Endothelial cell of umbilical vein (primary cell): ENCODE measurements at regions not wholly inside any gene's neighbourhood (a gene's known extent, or its start where the extent isn't known, plus 50 kb on each side); places are given as distances from the start of the nearest gene placed in this dataset.

Source experiments
- BruUV-seq: library from RNA; stranded (reverse); fragments of 400-500 nt; replicated peaks from 2 replicates; lab custom pipeline; 2021; lab: Mats Ljungman, UMichigan
- CTCF ChIA-PET: fragments of 300-600, 350-600 bp; sonication (Branson Sonifier 250); formaldehyde crosslinking; loops from one replicate; lab custom pipeline; 2021; ENCODE audit warnings: antibody characterized with exemption, inconsistent platforms; lab: Charles Lee
- POLR2A ChIA-PET: fragments of 300-600, 350-600 bp; sonication (Branson Sonifier 250); formaldehyde crosslinking; loops from one replicate; lab custom pipeline; 2021; ENCODE audit warnings: antibody characterized with exemption, inconsistent platforms; lab: Charles Lee
- DNase-seq: peaks from one replicate; pipeline ENCODE4 v3.0.0-alpha.2; 2011; ENCODE audit warnings: low read depth, low spot score
- FAIRE-seq: peaks from 2 replicates; lab custom pipeline; 2011; peaks lifted over from hg19 to GRCh38; lab: Jason Lieb, UNC
- H2AFZ ChIP-seq: 2 replicates; pipeline ENCODE4 v1.6.0; 2012; ENCODE audit warnings: low read depth, low read length, control low read depth, inconsistent platforms
- H3K27ac ChIP-seq: 2 replicates; pipeline ENCODE4 v1.5.1; 2011; ENCODE audit warnings: low read depth, mild to moderate bottlenecking, control low read depth, low read length, moderate library complexity; ENCODE audit not compliant: insufficient read depth
- H3K27me3 ChIP-seq, 2 experiments: 2 replicates each; pipeline versions ENCODE4 v1.6.0 to v1.6.1; 2011; ENCODE audit warnings: low read length in 2 of 2, mixed read lengths in 1 of 2; ENCODE audit not compliant: control insufficient read depth in 2 of 2, insufficient read depth in 2 of 2
- H3K36me3 ChIP-seq, 2 experiments: 2 replicates in 1 of 2; 3 replicates in 1 of 2; pipeline ENCODE4 v1.5.1; 2011; ENCODE audit warnings: low read length in 2 of 2, mild to moderate bottlenecking in 1 of 2, moderate library complexity in 1 of 2; ENCODE audit not compliant: control insufficient read depth in 2 of 2, insufficient read depth in 2 of 2; ENCODE audit errors: extremely low read depth in 1 of 2
- H3K4me1 ChIP-seq: 3 replicates; pipeline ENCODE4 v1.5.1; 2011; ENCODE audit warnings: mild to moderate bottlenecking, low read length; ENCODE audit not compliant: control insufficient read depth, insufficient read depth; ENCODE audit errors: extremely low read depth
- H3K4me2 ChIP-seq: 2 replicates; pipeline ENCODE4 v1.6.1; 2011; ENCODE audit warnings: low read length, control low read depth, mixed read lengths; ENCODE audit not compliant: insufficient read depth
- H3K4me3 ChIP-seq, 3 experiments: fragments of 200-600 bp in 1 of 3; sonication (generic), shearing (Covaris generic) in 1 of 3; replicated peaks in 1 of 3; 2 replicates each; pipeline ENCODE4 v1.5.1; 2011 to 2016; ENCODE audit warnings: control low read depth in 3 of 3, low read length in 3 of 3, mild to moderate bottlenecking in 2 of 3, inconsistent platforms in 1 of 3, low read depth in 1 of 3, moderate library complexity in 1 of 3; ENCODE audit not compliant: insufficient read depth in 1 of 3
- H3K79me2 ChIP-seq: 2 replicates; pipeline ENCODE4 v1.6.0; 2012; ENCODE audit warnings: low read length, inconsistent platforms; ENCODE audit not compliant: control insufficient read depth, insufficient read depth
- H3K9ac ChIP-seq: replicated peaks from 2 replicates; pipeline ENCODE3; 2011; ENCODE audit warnings: low read length, control low read depth; ENCODE audit not compliant: insufficient read depth; ENCODE audit errors: extremely low read depth
- H3K9me1 ChIP-seq: replicated peaks from 3 replicates; pipeline ENCODE4 v1.6.0; 2011; ENCODE audit warnings: mild to moderate bottlenecking, low read length; ENCODE audit not compliant: control insufficient read depth, insufficient read depth; ENCODE audit errors: extremely low read depth
- H3K9me3 ChIP-seq: replicated peaks from 2 replicates; pipeline ENCODE4 v1.5.1; 2012; ENCODE audit warnings: low read length, inconsistent platforms; ENCODE audit not compliant: control insufficient read depth, insufficient read depth
- H4K20me1 ChIP-seq: replicated peaks from 2 replicates; pipeline ENCODE3; 2011; ENCODE audit warnings: mild to moderate bottlenecking, low read length; ENCODE audit not compliant: control insufficient read depth, insufficient read depth; ENCODE audit errors: extremely low read depth
- CTCF ChIP-seq, 2 donors: IDR thresholded peaks; 1 replicate in 1 of 2; 2 replicates in 1 of 2; pipeline ENCODE4 v1.5.1; 2011; ENCODE audit warnings: low read length in 2 of 2, mild to moderate bottlenecking in 2 of 2, moderate library complexity in 2 of 2, control low read depth in 1 of 2, inconsistent platforms in 1 of 2, low read depth in 1 of 2; ENCODE audit not compliant: insufficient read depth in 1 of 2; ENCODE audit errors: extremely low read depth in 1 of 2
- EZH2 ChIP-seq: IDR thresholded peaks from 2 replicates; pipeline ENCODE4 v1.6.1; 2012; ENCODE audit warnings: borderline replicate concordance, low read depth, mild to moderate bottlenecking, moderate library complexity, low read length, inconsistent platforms; ENCODE audit not compliant: severe bottlenecking
- FOS ChIP-seq: IDR thresholded peaks from 2 replicates; pipeline ENCODE4 v1.6.1; 2011; ENCODE audit warnings: mild to moderate bottlenecking, low read length, moderate library complexity, borderline replicate concordance; ENCODE audit not compliant: insufficient read depth
- GATA2 ChIP-seq: IDR thresholded peaks from 2 replicates; pipeline ENCODE4 v1.7.0; 2011; ENCODE audit warnings: low read depth, mild to moderate bottlenecking, moderate library complexity, mixed read lengths, low read length; ENCODE audit not compliant: insufficient read length, insufficient read depth
- JUN ChIP-seq: IDR thresholded peaks from 2 replicates; pipeline ENCODE4 v1.6.1; 2011; ENCODE audit warnings: borderline replicate concordance, low read depth; ENCODE audit not compliant: insufficient read length, insufficient read depth
- MAX ChIP-seq: IDR thresholded peaks from 2 replicates; pipeline ENCODE4 v1.6.1; 2011; ENCODE audit not compliant: insufficient read depth, insufficient read length
- MYC ChIP-seq: IDR thresholded peaks from one replicate; pipeline ENCODE4 v1.6.1; 2011; ENCODE audit warnings: mild to moderate bottlenecking, low read depth, low read length
- POLR2A ChIP-seq: IDR thresholded peaks from 2 replicates; pipeline ENCODE4 v1.6.1; 2012; ENCODE audit warnings: low read depth, mild to moderate bottlenecking, control low read depth, low read length
- POLR2AphosphoS5 ChIP-seq: IDR thresholded peaks from 2 replicates; pipeline ENCODE4 v1.6.1; 2012; ENCODE audit warnings: low read depth, mild to moderate bottlenecking, control low read depth, low read length, moderate library complexity; ENCODE audit not compliant: insufficient read depth
- dilution Hi-C: fragments of 300-500 bp; cut with MboI; formaldehyde crosslinking; loops from one replicate; pipeline ENCODE4 v1.15.0; 2019; ENCODE audit warnings: low sequenced_read_pairs; ENCODE audit not compliant: extremely low pct_ligation_motif_present
- intact Hi-C: fragments of 100-400 bp; cut with micrococcal nuclease; formaldehyde crosslinking; loops from one replicate; pipeline ENCODE4 v1.10.0; 2022

GRCh38 chr13:109985871-109986450 lies 199.6 kb upstream of the IRS2 start:
- dilution Hi-C loops, result no loop called here
- no peak overlapping the region for H2AFZ ChIP-seq
- POLR2A ChIA-PET, result no interaction called here
- FAIRE-seq, result no peak
- H3K9ac ChIP-seq, result no peak overlapping the region
- H3K4me3 ChIP-seq, result no peak overlapping the region
- intact Hi-C loops, result no loop called here
- CTCF ChIA-PET, result interaction anchor here (0.7 to 1.4 kb wide), 2 partner anchors 9 to 10 kb away, joined by 3 read pairs; no protein-coding TSS in a partner anchor
- H4K20me1 ChIP-seq, result no peaks in the 10 kb centered on the region
- H3K4me2 ChIP-seq, result no peak overlapping the region
- no peaks in the 10 kb centered on the region for H3K36me3 ChIP-seq
- H3K9me3 ChIP-seq, result no peaks in the 10 kb centered on the region
- no peak for DNase-seq
- H3K4me1 ChIP-seq, result no peaks in the 10 kb centered on the region
- no peaks in the 10 kb centered on the region for H3K27me3 ChIP-seq
- TF ChIP-seq CTCF (IDR thresholded peaks at IDR 0.05; ENCODE audit: extremely low read depth in 1 of 2, insufficient read depth in 1 of 2, low read depth in 1 of 2, low read length in 2 of 2) (no peak), MYC (no peak)
- no peak overlapping the region for H3K27ac ChIP-seq
- H3K79me2 ChIP-seq, result no peaks in the 10 kb centered on the region
- no peaks in the 10 kb centered on the region for H3K9me1 ChIP-seq
- BruUV-seq, result no TSS peak

GRCh38 chr13:109983447-109983846 lies 197.1 kb upstream of the IRS2 start:
- ChIA-PET CTCF (no interaction called here), POLR2A (no interaction called here)
- no TSS peak for BruUV-seq
- Histone ChIP-seq H3K9ac (no peak overlapping the region), H3K9me1 (no peaks in the 10 kb centered on the region), H4K20me1 (no peaks in the 10 kb centered on the region), H2AFZ (no peak overlapping the region), H3K27ac (no peak overlapping the region), H3K27me3 (no peaks in the 10 kb centered on the region), H3K4me2 (no peak overlapping the region), H3K4me1 (no peaks in the 10 kb centered on the region), H3K9me3 (no peaks in the 10 kb centered on the region), H3K36me3 (no peaks in the 10 kb centered on the region), H3K4me3 (no peak overlapping the region), H3K79me2 (no peaks in the 10 kb centered on the region)
- dilution Hi-C loops, result no loop called here
- TF ChIP-seq POLR2A, result no peak
- TF ChIP-seq GATA2, result no peak
- TF ChIP-seq POLR2AphosphoS5, result no peak
- no peak for TF ChIP-seq JUN
- TF ChIP-seq EZH2, result no peak
- TF ChIP-seq FOS, result no peak
- TF ChIP-seq MAX, result no peak
- no peak for TF ChIP-seq MYC
- TF ChIP-seq CTCF (IDR thresholded peaks at IDR 0.05; ENCODE audit: extremely low read depth in 1 of 2, insufficient read depth in 1 of 2, low read depth in 1 of 2, low read length in 2 of 2), result no peak
- DNase-seq (no peak), FAIRE-seq (no peak)
- intact Hi-C loops, result no loop called here
